H4 (cell line): ENCODE measurements at regions not wholly inside any gene's neighbourhood (a gene's known extent, or its start where the extent isn't known, plus 50 kb on each side); places are given as distances from the start of the nearest gene placed in this dataset.

Experiments used
- DNase-seq: peaks from one replicate; pipeline ENCODE4 v3.0.0-alpha.2; 2015; ENCODE audit warnings: low spot score

- no peak for DNase-seq
Measured at GRCh38 chr9:88692827-88693226, 157.8 kb downstream of the NXNL2 start.

- no peak for DNase-seq
Measured at GRCh38 chr9:88694625-88695024, 159.6 kb downstream of the NXNL2 start.

GRCh38 chr9:88696501-88696900 is 161.5 kb downstream of the NXNL2 start:
- no peak for DNase-seq

GRCh38 chr9:88697764-88698432 is 162.9 kb downstream of the NXNL2 start:
- no peak for DNase-seq

GRCh38 chr9:88702985-88703384 is 168.0 kb downstream of the NXNL2 start:
- no peak for DNase-seq

- no peak for DNase-seq
Measured at GRCh38 chr9:88706193-88707113, 171.5 kb downstream of the NXNL2 start.

GRCh38 chr9:88710449-88710848 is 175.5 kb downstream of the NXNL2 start:
- DNase-seq = no peak

GRCh38 chr9:88711719-88712118 is 176.7 kb downstream of the NXNL2 start:
- DNase-seq = no peak

GRCh38 chr9:88712484-88712883 is 177.5 kb downstream of the NXNL2 start:
- DNase-seq = no peak

GRCh38 chr9:88713010-88713409 is 178.0 kb downstream of the NXNL2 start:
- DNase-seq = no peak

GRCh38 chr9:88716596-88717290 is 181.8 kb downstream of the NXNL2 start:
- no peak for DNase-seq

GRCh38 chr9:88721025-88721424 is 186.0 kb downstream of the NXNL2 start:
- no peak for DNase-seq

- no peak for DNase-seq
Measured at GRCh38 chr9:88721495-88722279, 186.7 kb downstream of the NXNL2 start.

GRCh38 chr9:88722753-88723152 is 187.8 kb downstream of the NXNL2 start:
- peak; percentile 53 for DNase-seq

- no peak for DNase-seq
Measured at GRCh38 chr9:88723751-88724150, 188.8 kb downstream of the NXNL2 start.

GRCh38 chr9:88724331-88724730 is 189.4 kb downstream of the NXNL2 start:
- no peak for DNase-seq

GRCh38 chr9:88725300-88726019 is 190.5 kb downstream of the NXNL2 start:
- DNase-seq = no peak

GRCh38 chr9:88726803-88727202 is 191.8 kb downstream of the NXNL2 start:
- no peak for DNase-seq

- no peak for DNase-seq
Measured at GRCh38 chr9:88730780-88731179, 195.8 kb downstream of the NXNL2 start.

GRCh38 chr9:88732128-88732527 is 197.2 kb downstream of the NXNL2 start:
- peak; percentile 18 for DNase-seq
